Gastrocnemius medialis (tissue), 4 donors: ENCODE measurements at regions not wholly inside any gene's neighbourhood (a gene's known extent, or its start where the extent isn't known, plus 50 kb on each side); places are given as distances from the start of the nearest gene placed in this dataset.

Experiments used
- ATAC-seq, 2 donors: fragments of 150-250 bp; one replicate each; pipeline ENCODE4 v1.9.1; 2016
- DNase-seq, 2 donors: peaks; one replicate each; pipeline ENCODE4 v3.0.0-alpha.2; 2019
- H3K27ac ChIP-seq, 4 donors: fragments of 200-600 bp; sonication (generic); 1 replicate in 1 of 4; 2 replicates in 3 of 4; pipeline ENCODE4 v1.5.1; 2016 to 2018; ENCODE audit warnings: mild to moderate bottlenecking in 2 of 4, moderate library complexity in 1 of 4
- H3K27me3 ChIP-seq, 3 donors: fragments of 200-600 bp; sonication (generic) in 2 of 3; 1 replicate in 1 of 3; 2 replicates in 2 of 3; pipeline versions ENCODE4 v1.5.1 to v1.6.0; 2016 to 2019; ENCODE audit warnings: mild to moderate bottlenecking in 1 of 3, moderate library complexity in 1 of 3
- H3K36me3 ChIP-seq, 2 donors: fragments of 200-600 bp; sonication (generic) in 1 of 2; one replicate each; pipeline ENCODE4 v1.5.1; 2017 to 2018
- H3K4me1 ChIP-seq, 2 donors: fragments of 200-600 bp; sonication (generic) in 1 of 2; one replicate each; pipeline ENCODE4 v1.5.1; 2016 to 2017; ENCODE audit warnings: mild to moderate bottlenecking in 2 of 2
- H3K4me3 ChIP-seq, 4 donors: fragments of 200-600 bp; sonication (generic) in 3 of 4; 1 replicate in 1 of 4; 2 replicates in 3 of 4; pipeline ENCODE4 v1.5.1; 2016 to 2019; ENCODE audit warnings: mild to moderate bottlenecking in 2 of 4
- H3K9me3 ChIP-seq, 3 donors: fragments of 200-600 bp; sonication (generic) in 2 of 3; 1 replicate in 1 of 3; 2 replicates in 2 of 3; pipeline ENCODE4 v1.5.1; 2016 to 2019
- POLR2A ChIP-seq, 2 donors: fragments of 450-650 bp; IDR thresholded peaks; one replicate each; pipeline ENCODE4 v1.6.1; 2017; ENCODE audit warnings: antibody characterized with exemption in 2 of 2, mild to moderate bottlenecking in 2 of 2, moderate library complexity in 2 of 2
- in situ Hi-C, 4 donors: fragments of 200-750 bp; cut with MboI; loops; one replicate each; pipeline versions ENCODE4 v1.15.0 to v1.8.0; 2017; ENCODE audit warnings: low sequenced_read_pairs in 4 of 4
- intact Hi-C: fragments of 100-400 bp; cut with DNase I; formaldehyde crosslinking; loops from one replicate; pipeline ENCODE4 v1.15.1; 2023; ENCODE audit warnings: low total_unique reads
- TF ChIP-seq, protein P1 (sequence below), 5 experiments: fragments of 450-650 bp in 3 of 5; fragments of 200-600 bp in 2 of 5; sonication (generic) in 2 of 5; IDR thresholded peaks in 4 of 5; conservative IDR thresholded peaks in 1 of 5; 1 replicate in 4 of 5; 2 replicates in 1 of 5; pipeline ENCODE4 v1.5.1; 2016 to 2019; ENCODE audit warnings: antibody characterized with exemption in 5 of 5, mild to moderate bottlenecking in 3 of 5, moderate library complexity in 3 of 5

- intact Hi-C loops, result no loop called here
- no peak overlapping the region for H3K4me3 ChIP-seq
- TF ChIP-seq, protein P1, sequence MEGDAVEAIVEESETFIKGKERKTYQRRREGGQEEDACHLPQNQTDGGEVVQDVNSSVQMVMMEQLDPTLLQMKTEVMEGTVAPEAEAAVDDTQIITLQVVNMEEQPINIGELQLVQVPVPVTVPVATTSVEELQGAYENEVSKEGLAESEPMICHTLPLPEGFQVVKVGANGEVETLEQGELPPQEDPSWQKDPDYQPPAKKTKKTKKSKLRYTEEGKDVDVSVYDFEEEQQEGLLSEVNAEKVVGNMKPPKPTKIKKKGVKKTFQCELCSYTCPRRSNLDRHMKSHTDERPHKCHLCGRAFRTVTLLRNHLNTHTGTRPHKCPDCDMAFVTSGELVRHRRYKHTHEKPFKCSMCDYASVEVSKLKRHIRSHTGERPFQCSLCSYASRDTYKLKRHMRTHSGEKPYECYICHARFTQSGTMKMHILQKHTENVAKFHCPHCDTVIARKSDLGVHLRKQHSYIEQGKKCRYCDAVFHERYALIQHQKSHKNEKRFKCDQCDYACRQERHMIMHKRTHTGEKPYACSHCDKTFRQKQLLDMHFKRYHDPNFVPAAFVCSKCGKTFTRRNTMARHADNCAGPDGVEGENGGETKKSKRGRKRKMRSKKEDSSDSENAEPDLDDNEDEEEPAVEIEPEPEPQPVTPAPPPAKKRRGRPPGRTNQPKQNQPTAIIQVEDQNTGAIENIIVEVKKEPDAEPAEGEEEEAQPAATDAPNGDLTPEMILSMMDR (IDR thresholded peaks at IDR 0.05 in 4 of 5, conservative IDR thresholded peaks at IDR 0.05 in 1 of 5), result no peak
- TF ChIP-seq POLR2A (IDR thresholded peaks at IDR 0.05), result no peak
- H3K36me3 ChIP-seq, result no peaks in the 10 kb centered on the region
- no peak for DNase-seq
- no peaks in the 10 kb centered on the region for H3K9me3 ChIP-seq
- no peak for ATAC-seq
- in situ Hi-C loops, result no loop called here
- no peaks in the 10 kb centered on the region for H3K4me1 ChIP-seq
- H3K27ac ChIP-seq, result no peak overlapping the region
- no peaks in the 10 kb centered on the region for H3K27me3 ChIP-seq
Observed at GRCh38 chr14:106840258-106840657, 1313.9 kb downstream of the TMEM121 start.

DNA sequence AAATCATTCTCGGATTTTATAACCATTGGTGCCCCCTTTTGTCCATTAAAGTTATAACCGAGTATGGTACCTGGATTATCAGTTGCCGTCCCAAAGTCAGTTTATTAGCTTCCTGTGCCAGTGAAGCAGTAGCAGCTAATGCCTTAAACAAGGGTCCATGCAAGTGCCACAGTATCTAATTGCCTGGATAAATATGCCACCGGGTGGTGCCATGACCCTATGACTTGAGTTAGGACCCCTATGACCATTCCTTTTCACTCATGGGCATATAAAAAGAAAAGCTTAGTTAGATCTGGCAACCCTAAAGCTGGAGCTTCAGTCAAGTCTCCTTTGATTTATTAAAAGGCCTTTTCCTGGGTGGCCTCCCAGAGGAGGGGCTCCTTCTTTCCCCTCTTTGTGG is 1314.6 kb downstream of the TMEM121 start:
- no peaks in the 10 kb centered on the region for H3K4me1 ChIP-seq
- ATAC-seq, result no peak
- no peaks in the 10 kb centered on the region for H3K9me3 ChIP-seq
- no peak for TF ChIP-seq POLR2A (IDR thresholded peaks at IDR 0.05)
- TF ChIP-seq, protein P1 (IDR thresholded peaks at IDR 0.05 in 4 of 5, conservative IDR thresholded peaks at IDR 0.05 in 1 of 5), result no peak
- intact Hi-C loops (no loop called here), in situ Hi-C loops (no loop called here)
- no peaks in the 10 kb centered on the region for H3K36me3 ChIP-seq
- H3K27ac ChIP-seq, result no peak overlapping the region
- H3K27me3 ChIP-seq, result no peaks in the 10 kb centered on the region
- DNase-seq, result no peak
- no peak overlapping the region for H3K4me3 ChIP-seq

- ATAC-seq (no peak), DNase-seq (no peak)
- Histone ChIP-seq H3K4me1 (peaks cover 0 to under 1% of the 10 kb centered on the region in 2 donors), H3K36me3 (no peaks in the 10 kb centered on the region), H3K9me3 (no peaks in the 10 kb centered on the region), H3K27ac (no peak overlapping the region), H3K4me3 (no peak overlapping the region), H3K27me3 (no peaks in the 10 kb centered on the region)
- intact Hi-C loops, result no loop called here
- no peak for TF ChIP-seq POLR2A (IDR thresholded peaks at IDR 0.05)
- TF ChIP-seq, protein P1 (IDR thresholded peaks at IDR 0.05 in 4 of 5, conservative IDR thresholded peaks at IDR 0.05 in 1 of 5), result no peak
- in situ Hi-C loops, result no loop called here
Observed at GRCh38 chr14:106841701-106842100, 1315.3 kb downstream of the TMEM121 start.

- in situ Hi-C loops (no loop called here), intact Hi-C loops (no loop called here)
- Histone ChIP-seq H3K27me3 (no peaks in the 10 kb centered on the region), H3K27ac (peak overlapping the region in 1 of 4 donors; percentile 81), H3K4me3 (no peak overlapping the region), H3K9me3 (no peaks in the 10 kb centered on the region), H3K36me3 (no peaks in the 10 kb centered on the region), H3K4me1 (peaks cover 0 to 6% of the 10 kb centered on the region in 2 donors)
- TF ChIP-seq POLR2A (IDR thresholded peaks at IDR 0.05), result no peak
- TF ChIP-seq, protein P1 (IDR thresholded peaks at IDR 0.05 in 4 of 5, conservative IDR thresholded peaks at IDR 0.05 in 1 of 5), result peak in 1 of 5 experiments; percentile 24
- no peak for DNase-seq
- no peak for ATAC-seq
Observed at GRCh38 chr14:106842687-106843086, 1316.3 kb downstream of the TMEM121 start.

- no peak for DNase-seq
- ATAC-seq, result no peak
- peak overlapping the region in 3 of 4 donors; percentile 10 to 56 (median 50) for H3K4me3 ChIP-seq
- H3K4me1 ChIP-seq, result peaks cover 0 to 8% of the 10 kb centered on the region in 2 donors
- no peaks in the 10 kb centered on the region for H3K36me3 ChIP-seq
- H3K9me3 ChIP-seq, result no peaks in the 10 kb centered on the region
- in situ Hi-C loops (no loop called here), intact Hi-C loops (no loop called here)
- no peaks in the 10 kb centered on the region for H3K27me3 ChIP-seq
- peak overlapping the region; percentile 52 to 81 (median 80) for H3K27ac ChIP-seq
- TF ChIP-seq, protein P1 (IDR thresholded peaks at IDR 0.05 in 4 of 5, conservative IDR thresholded peaks at IDR 0.05 in 1 of 5), result no peak
- TF ChIP-seq POLR2A (IDR thresholded peaks at IDR 0.05), result no peak
Observed at GRCh38 chr14:106843386-106843785, 1317.0 kb downstream of the TMEM121 start.
